Kidney glomerular epithelial cell (primary cell): ENCODE measurements at regions not wholly inside any gene's neighbourhood (a gene's known extent, or its start where the extent isn't known, plus 50 kb on each side); places are given as distances from the start of the nearest gene placed in this dataset.

ENCODE experiments used
- DNase-seq: peaks from one replicate; lab custom pipeline; 2025; lab: John Stamatoyannopoulos, UW

DNA sequence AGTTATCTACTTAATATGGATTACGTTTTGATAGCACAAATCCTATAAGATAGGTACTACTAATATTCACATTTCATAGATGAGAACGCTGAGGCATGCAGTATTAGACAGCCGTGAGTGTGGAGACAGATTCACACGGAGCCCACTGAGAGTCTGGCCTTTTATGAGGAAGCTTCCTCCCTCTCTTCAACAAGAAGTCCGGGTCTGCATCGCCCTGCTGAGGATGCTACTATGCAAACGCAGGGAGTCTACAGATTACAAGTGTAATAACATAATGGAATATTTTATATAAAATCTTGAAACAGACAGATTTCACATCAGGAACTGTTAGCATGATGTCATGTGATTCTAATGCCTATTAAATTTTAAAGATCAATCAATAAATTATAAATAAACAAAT is 255.9 kb upstream of the GLI3 start:
- no peak for DNase-seq

DNA sequence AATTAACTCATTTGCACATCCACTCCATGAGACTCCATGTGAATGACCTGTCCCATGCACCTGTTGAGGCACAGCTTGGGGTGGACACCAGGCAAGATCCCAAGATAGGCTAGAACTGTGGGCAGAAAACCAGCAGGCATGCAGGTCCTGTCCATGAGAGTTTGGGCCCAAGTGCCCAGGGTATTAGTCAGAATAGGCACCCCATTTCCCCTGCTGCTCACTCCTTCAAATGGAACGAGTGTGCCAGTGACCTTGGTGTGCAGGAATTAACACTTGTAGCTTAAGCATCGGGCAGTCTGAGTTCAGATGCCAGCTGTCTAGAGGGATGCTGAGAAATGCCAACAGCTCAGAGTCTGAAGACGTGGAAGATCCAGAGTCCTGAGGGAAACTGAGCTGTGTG is 254.1 kb upstream of the GLI3 start:
- no peak for DNase-seq

DNA sequence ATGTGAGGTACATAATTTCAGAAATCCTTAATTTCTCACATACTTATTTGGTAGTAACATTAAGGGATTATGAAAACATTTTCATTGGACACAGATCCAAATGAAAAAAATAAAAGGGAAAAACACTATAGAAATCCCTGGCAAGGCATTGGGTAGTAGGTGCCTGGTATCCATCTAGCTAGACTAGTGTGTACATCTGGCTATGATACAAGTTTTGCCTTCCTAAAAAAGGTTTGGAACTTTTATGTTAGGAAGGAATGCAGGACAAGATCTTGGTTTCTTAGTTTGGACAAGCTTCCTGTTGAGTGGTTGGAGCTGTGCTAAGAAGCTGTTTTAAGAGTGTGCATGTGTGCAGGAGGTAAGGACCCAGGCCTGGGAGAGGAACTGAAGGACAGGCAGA is 252.3 kb upstream of the GLI3 start:
- DNase-seq: no peak

DNA sequence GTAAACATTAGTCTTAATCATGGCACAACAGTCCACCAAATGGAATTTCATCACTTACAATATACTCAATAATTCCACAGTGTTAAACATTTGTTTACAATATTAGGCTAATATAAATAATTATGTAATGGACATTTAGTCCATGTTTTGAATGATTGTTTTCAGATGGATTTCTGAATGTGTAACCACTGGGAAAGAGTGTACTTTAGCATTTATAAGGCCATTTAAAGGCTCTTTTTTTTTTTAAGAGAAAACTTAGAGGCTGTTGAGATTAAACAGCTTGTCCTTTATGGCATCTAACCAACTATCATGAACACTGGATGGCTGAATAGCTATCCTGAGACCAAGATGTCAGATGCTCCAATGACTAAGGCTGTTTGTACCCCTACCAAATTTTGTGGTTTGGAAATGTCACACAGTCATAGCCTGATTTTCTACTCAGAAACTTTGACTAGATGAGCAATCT is 248.3 kb upstream of the GLI3 start:
- DNase-seq: no peak

DNA sequence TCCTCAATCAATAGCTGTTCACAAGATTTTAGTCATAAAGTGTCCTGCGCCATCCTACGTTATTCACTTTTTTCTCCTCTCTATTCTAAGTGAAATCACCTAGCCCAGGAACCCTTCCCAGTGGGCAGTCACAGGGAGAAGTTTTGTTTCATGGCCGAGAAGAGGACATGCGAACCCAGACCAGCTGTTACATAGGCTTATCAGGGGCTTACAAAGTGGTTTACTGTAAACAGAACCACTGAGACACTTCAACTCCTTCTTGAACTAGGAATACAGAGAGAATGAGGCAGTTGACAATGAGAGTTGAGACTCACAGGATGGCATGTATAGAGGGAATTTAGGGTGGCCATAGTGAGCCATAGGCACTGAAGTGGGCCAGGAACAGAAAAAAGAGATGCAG is 246.9 kb upstream of the GLI3 start:
- DNase-seq: no peak

DNA sequence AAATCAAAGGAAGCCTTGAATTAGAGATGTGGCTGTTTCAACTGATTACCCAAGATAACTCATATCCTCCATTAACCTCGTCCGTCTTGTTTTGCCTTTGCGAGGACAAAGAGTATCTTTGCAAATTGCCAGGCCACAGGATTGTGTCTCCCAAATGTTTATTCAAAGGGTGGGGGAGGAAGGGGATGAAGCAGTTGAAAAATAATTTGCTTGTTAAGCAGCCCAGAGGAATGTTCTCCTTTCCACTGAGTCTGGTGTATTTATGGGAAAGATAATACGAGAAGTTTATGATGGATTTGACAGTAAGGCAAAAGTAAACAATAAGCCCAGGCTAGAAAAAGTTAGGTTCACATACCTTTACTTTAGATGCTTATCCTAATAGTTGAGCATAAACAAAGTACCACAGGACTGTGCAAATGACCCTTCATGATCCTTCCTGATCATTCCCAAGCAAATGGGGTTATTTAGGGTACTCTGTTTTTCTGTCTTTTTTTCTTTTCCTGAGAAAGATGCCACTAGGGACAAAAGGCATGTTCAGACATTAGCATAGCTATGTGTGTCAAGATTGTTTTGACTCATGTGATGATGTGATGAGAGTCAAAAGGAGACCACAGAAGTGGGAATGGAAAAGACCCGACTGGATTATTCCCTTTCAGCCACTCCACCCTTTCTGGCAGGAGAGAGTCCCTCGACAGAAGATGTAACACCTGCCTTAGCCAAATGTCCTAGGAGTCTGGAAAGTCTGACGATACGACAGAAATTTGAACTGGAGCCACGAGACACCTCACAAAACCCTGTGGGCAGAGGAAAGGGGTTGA is 243.0 kb upstream of the GLI3 start:
- no peak for DNase-seq

DNA sequence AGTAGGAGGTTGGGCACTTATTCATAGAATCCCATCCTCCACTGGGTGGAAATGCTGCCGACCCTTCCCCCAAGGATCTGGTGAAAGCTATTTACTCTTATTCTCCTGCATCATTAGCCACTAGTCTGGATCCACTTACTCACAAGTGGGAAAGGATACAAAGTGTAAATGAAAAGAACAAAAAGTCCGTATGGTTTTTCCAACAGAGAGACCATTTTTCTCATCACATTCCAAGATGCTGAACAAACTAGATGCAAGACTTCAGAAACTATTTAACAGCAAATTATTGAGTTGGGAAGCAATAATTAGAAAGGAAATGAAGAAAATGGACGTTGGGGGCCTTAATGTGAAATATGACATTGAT is 242.4 kb upstream of the GLI3 start:
- no peak for DNase-seq

DNA sequence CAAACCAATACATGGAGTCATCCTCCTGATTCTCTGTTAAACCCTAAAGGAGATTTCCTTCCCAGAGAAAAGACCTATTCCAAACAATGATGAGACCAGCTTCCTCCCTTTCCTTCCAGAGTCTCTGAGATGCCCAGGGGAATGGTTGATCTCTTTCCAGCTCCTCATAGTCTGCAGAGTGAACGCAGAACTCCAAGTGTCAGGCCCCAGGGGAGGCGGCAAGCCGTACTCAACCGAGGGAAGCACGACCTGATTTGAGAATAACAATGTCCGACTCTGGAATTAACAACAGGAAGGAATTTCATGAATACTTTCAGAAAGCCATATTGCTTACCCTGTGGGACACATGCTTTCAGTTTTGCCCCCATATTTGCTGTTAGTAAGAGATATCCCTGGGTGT is 241.7 kb upstream of the GLI3 start:
- DNase-seq: no peak

DNA sequence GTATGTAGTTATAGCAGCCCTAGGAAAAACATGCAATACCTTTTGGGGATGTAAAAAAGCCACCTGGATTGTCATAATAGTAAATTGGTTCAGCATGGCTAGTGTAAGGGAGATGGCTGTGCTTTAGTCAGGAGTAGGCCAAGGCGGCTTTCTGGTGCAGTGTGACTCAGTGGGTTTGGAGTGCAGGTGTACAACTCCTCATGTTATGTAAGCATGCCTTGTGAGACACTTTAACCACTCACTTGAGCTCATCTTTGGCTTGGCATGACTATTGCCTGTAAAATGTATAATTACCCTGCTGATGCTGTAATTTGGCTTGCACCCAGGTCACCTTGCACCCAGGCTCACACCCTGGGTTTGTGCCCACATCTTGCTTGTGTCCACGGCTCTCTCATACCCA is 239.2 kb upstream of the GLI3 start:
- DNase-seq: no peak

DNA sequence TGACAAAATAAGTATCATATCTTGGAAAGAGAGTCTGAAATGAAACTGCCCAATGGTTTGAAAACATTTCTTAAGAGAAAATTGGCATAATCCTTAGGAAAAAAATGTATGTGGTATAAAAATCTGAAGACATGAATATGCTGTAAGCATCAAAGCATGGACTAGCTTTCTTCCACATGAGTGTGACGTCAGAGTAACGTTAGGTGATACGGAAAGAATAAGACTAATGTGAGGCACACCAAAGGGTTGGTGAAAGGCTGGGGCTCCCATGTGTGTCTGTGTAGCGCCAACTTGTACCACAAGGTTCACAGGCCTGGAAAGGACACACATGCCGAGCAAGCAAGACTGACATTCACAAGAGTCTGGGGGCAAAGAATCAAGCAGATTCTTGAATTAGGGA is 238.1 kb upstream of the GLI3 start:
- DNase-seq: no peak

DNA sequence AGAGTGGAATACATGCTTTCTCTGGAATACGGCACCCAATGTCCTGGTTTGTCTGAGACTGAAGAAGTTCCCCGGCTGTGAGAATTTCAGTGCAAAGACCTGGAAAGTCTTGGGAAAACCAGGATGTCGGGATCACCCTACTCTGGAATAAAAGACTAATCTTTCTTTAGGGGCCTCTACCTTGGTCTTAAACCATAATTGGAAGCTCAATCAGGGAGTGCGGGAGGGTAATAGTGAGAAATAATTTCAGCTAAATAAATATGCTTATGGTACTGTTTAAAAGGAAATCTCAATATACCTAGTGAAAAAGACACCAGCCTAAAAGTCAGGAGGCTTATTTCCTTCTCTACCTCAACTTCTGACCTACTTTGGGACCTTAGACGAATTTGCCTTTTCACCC is 236.1 kb upstream of the GLI3 start:
- DNase-seq: no peak

DNA sequence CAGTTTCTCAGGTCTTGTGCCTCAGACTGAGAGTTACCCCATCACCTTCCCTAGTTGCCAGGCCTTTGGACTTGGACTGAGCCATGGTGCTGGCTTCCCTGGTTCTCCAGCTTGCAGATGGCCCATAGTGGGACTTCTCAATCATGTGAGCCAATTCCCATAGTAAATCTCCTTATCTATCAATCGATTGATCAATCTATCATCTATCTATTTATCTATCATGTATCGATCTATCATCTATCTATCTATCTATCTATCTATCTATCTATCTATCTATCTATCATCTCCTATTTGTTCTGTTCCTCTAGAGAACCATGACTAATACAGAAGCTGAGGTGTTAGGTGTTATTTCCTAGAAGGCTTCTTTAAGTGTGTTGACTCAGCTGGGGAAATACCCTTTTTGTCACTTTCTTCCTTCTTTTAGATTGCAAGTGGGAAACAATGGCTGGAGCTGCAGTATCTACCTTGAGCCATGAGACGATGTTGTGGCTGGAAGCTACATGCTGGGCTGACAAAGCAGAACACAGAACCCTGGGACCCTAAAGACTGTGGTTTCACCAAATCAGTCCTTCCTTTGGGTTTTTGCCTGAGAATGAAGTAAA is 234.7 kb upstream of the GLI3 start:
- no peak for DNase-seq

DNA sequence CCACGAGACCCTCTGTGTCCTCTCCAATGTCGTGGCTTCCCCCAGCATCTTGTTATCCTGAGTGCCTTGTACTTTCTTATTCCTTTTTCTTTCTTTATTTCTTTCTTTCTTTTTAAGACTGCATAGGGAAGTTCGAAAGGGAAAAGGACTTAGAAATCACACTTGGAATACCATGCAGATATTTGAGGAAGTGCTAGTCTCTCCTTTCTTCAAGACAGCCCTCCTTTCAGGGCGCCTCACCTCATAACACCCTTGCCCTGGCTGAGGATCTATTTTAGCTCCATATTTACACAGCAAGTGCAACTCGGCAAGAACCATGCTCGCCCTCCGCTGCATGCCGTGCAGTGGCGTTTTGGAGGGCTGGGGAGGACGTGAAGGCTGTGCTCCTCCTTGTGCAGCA is 232.3 kb upstream of the GLI3 start:
- DNase-seq: no peak

DNA sequence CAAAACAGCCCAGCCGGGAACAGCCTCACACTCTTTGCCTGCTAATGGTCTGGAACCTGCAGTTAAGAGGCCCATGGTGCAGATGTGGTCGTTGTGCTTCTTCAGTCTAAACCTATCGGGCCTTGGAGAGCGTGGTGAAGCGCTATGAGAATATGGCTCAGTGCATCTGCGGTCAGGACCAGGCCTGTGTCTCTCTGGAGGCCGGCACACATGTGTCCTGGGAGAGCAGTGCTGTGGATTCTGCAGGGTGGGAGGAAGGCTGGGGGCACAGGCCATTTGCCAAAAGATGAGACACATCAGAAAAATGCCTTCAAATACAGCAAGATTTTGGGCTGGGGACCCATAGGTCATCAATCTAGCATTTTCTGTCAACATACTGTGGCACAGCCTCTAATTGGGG is 231.5 kb upstream of the GLI3 start:
- no peak for DNase-seq

DNA sequence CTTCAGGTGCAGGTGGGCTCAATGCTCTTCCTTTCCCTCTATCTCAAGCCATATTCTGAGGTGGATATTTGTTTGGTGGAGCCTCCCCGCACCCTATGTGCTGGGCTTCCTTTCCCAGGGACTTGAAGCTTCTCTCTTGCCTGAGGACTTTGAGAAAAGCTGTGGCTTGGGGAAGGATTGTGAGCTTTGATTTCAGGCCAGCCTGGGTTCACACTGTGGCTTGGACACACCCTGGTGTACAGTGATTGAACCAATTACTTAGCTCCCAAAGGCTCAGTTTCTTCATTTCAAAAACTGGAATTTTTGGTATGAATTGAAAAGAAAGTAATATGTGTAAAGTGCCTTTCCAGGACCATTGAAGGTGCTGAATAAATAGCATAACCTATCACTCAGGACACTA is 224.5 kb upstream of the GLI3 start:
- DNase-seq: no peak

DNA sequence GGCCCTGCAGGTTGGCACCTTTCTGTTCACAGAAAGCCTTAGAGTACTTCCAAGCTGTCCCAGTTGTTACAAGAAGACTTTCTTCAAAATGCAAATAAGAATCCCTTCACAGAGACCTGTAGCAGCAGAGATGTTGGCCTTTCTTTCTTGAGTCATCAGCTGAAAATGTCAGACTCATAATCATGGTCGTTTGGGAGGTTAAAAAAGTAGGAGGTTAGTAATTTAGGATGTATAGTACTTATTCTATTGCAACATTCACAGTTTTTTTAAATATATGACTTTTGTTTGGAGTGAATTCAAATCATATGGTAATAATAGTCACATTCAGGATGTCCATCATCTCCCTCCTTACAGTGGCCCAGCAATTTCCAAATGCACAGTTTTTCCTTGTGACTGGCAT is 223.9 kb upstream of the GLI3 start:
- DNase-seq: no peak

DNA sequence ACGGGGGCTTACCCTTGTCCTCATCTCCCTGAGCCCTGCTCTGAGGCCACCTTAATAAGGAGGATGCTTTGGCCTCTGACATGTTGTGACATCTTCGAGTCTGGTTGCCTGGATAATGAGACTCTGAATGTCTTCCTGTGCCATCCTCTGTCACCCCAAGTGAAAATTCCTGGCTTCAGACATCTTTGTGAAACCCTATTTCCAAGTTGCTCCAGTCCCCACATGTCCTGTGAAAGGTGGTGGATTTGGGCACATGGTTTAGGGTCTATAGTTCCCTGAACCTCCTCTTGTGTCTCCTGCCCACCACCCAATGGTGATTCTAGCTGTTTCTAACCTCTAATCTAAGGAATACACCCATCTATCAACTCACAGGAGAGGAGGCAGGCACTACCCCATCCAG is 223.1 kb upstream of the GLI3 start:
- no peak for DNase-seq

DNA sequence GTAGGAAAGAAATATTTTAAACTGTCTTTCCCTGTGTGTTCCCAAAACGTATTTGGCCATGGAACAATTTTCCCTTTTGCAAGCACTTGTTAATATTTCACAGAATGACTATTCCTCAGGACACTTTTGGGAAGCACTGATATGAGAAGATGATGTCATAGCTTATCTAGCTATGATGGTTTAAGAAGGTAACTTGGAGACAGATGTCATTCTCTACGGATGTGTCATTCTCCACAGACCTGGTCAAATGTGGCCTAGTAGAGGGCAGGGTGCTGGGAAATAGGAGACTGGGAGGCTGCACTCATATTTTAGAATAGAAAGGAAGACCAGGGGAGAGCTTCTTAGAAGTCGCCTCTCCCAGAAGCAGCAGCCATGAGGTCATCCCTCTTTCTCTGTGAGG is 220.7 kb upstream of the GLI3 start:
- peak; percentile 59 for DNase-seq

DNA sequence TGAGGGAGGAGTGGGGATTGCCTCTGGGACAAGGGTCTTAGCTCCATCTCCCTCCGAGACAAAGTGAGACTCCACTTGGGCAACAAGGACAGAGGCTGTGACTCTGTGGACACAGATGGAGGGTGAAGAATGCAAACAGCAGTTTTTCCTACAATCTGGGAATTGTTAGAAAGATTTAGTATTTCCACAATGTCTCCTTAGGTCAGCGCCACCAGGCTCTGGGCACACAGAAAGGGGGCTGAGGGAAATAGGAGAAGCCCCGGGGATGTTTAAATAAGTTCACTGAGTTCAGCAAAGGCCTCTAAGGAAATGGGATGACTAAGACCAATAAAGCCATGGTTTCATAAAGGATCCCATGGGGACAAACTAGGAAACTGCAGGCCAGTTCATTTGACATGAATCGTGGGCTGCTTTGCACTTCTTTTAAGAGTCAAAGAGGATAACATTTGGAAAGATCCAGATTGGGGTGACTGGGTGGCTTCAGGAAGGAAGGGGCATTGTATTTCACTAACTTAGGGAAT is 219.8 kb upstream of the GLI3 start:
- DNase-seq: no peak

DNA sequence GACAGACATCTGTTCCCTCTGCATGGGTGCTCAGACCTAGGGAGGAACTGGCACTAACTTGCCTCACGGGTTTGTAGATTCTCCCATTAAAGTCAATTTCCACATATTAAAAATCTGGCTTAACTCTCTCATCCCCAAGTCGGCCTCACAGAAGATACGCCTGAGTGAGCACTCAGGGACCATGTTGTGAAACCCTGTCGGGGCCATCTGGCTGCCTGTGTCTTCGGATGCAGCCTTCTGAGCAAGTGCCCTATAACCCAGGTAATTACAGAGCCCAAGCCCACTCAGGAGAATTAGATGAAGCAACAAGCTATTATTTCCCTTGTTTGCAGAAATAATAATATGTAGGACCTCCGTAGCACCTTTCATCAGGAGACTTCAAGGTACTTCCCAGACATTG is 219.3 kb upstream of the GLI3 start:
- DNase-seq: no peak

DNA sequence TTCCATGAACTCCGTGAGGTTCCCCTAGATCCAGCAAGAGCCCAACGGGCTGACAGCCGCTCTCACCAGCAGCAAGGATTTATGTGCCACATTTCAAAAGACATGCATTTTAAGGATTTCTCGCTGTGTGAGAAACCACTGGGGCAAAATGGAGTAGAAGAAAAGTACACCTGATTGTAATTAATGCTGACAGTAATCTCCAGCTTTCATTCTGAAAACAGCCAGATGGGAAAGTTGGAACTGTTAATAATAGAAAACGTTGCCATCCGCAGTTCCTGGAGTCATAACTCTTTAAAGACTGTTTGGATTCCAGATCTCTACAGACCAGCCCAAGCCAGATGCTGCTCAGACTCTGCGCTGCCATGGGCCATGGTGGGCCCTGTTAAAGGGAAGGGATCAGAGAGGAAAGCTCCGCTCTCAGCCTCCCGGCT is 216.9 kb upstream of the GLI3 start:
- no peak for DNase-seq

DNA sequence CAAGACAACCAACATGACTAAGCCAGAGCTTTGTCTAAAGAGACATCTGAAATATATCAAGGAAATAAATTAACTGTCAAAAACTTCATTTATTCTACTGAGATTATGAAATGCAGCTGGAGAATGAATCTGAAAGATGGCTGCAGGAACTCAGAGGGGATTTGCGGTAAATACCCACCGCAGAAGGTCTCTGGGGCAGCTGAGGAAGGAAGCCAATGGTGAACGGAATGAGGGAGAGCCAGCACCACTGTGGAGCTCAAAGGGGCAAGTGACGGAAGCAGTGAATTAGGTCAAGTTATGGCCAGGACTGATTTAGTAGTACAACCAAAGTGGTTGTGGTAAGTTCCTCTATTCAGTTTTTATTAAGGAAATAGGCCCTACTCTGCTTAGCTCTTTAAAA is 215.3 kb upstream of the GLI3 start:
- no peak for DNase-seq

DNA sequence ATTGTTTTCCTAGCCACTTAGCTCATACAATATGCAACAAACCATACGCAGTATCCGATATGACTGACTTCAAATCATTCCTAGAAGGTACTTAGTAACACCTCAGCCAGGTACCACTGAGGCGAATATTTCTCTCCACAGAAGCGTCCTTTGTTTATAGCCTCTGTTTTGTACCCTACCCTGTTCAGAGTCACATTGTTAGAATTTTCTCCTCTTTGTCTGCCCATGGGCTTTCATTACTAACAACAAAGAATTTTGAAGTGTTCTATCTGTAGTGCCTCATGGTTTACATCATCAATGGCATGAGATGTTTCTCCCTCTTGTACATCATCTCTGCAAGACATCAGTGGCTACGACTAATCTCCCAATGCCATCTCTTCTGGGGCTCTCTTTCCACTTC is 212.4 kb upstream of the GLI3 start:
- no peak for DNase-seq

DNA sequence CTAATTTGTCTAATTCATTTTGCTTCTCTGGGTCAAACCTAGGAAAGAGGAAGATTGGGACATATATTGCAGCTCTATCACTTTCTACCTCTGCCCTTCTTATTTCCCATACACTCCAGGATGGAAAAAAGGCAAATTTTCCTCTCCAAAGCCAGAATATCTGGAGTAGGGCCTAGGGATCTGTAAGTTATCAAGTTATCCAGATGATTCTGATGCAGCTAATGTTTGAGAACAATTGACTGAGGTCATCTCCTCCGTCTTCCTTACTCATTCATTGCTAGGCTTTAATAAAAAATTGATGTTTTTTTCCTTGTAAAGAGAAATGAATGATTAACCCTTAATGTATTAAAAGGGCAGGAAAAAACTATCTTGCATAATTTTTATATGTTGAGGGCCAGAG is 211.9 kb upstream of the GLI3 start:
- DNase-seq: no peak
